Stimulated activated naive CD8-positive, alpha-beta T cell treated with anti-CD3 and anti-CD28 coated beads, Interleukin-15, Interleukin-2, amounts not matched to agents 100 U/mL and 50 U/mL, for 24 hours (primary cell): ENCODE measurements at regions not wholly inside any gene's neighbourhood (a gene's known extent, or its start where the extent isn't known, plus 50 kb on each side); places are given as distances from the start of the nearest gene placed in this dataset.
"Not testable (repeated sequence)": the region's sequence is repeated elsewhere in the genome, so short reads cannot be mapped to it uniquely, and the experiment has no call there.

ENCODE experiments used
- ATAC-seq: fragments of 150-1000 bp; cut with Tn5 transposase; one replicate; pipeline ENCODE4 v1.10.0; 2021
- DNase-seq: peaks from one replicate; pipeline ENCODE4 v3.0.0; 2021

- ATAC-seq (no peak), DNase-seq (no peak)
Measured at GRCh38 chr6:25157842-25158241, 121.3 kb upstream of the CARMIL1 start.

DNA sequence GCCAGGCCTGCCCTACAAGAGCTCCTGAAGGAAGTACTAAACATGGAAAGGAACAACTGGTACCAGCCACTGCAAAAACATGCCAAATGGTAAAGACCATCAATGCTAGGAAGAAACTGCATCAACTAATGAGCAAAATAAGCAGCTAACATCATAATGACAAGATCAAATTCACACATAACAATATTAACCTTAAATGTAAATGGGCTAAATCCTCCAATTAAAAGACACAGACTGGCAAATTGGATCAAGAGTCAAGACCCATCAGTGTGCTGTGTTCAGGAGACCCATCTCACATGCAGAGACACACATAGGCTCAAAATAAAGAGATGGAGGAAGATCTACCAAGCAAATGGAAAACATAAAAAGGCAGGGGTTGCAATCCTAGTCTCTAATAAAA lies 119.0 kb upstream of the CARMIL1 start:
- DNase-seq, ATAC-seq: not testable (repeated sequence)

DNA sequence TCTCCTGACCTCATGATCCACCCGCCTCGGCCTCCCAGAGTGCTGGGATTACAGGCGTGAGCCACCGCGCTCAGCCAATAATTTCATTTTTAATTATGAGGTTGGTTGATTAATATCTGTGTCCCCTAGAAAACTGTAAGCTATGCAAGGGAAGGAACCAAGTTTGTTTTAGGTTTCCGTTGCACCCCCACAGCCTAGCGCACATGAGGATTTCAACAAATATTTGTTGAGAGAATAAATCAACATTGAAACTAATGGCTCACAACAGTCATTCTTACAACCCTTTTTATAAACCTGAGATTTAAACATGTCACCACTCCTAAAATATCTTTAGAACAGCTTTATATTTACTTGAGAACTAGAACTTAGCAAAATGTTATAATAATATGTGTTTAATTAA lies 114.0 kb upstream of the CARMIL1 start:
- no peak for DNase-seq
- ATAC-seq: no peak

- ATAC-seq (no peak), DNase-seq (no peak)
Measured at GRCh38 chr6:25165800-25166199, 113.4 kb upstream of the CARMIL1 start.

DNA sequence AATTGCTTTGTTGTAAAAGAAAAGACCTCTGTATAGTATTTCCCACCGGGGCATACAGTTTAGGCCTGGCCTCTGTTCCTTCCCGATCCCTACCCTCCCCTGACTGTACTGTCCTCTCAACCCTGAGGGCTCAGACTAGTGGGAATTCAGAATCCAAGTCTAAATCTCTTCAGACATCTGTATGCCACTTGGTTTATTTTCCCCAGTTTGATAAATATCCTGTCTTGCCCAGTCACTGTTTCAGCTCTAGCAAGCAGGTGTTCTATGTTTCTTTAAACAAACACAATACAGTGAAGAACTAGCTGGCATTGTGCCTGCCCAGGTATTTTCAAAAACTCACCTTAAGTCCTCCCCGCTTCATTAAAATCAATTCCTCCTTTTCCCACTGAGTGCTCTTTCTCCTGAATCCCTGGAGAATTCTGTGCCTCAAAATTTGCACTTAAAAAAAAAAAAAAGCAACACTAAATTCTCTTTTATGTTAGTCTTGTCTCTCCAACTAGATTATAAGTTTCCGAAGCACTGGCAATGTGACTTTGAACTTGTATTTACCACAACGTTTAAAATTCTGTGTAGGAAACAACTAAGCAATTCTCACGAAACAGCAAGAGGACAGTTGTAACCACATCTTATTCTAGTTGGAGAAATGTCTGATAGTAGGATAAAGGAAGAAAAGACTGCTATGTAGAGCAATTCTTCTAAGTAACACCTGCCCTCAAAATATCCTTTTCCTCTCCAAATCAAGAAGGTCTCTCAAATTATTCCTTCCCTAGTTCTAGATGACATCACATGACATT lies 112.0 kb upstream of the CARMIL1 start:
- ATAC-seq: no peak

DNA sequence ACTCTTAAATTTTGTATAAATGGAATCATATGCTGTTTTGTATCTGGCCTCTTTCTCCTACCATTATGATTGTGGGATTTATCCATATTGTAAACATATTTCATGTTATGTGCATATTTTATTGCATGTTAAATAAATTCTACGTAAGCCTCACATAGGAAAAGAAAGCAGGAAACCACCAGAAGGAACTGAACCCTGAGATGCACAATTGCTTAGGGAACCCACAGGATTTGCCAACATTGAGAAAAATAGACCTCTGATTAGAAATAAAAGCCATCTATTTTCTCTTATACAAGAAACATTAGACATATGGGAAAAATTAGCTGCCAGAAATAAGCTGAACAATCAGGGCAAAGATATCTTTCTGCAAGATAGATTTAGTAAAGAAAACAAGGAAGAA lies 111.2 kb upstream of the CARMIL1 start:
- DNase-seq (no peak), ATAC-seq (no peak)

More for the DNA sequence above, 112.0 kb upstream of the CARMIL1 start:
- no peak for DNase-seq

GRCh38 chr6:25168637-25169036 lies 110.5 kb upstream of the CARMIL1 start:
- DNase-seq (no peak), ATAC-seq (no peak)

- DNase-seq (no peak), ATAC-seq (no peak)
Measured at GRCh38 chr6:25169553-25169952, 109.6 kb upstream of the CARMIL1 start.

DNA sequence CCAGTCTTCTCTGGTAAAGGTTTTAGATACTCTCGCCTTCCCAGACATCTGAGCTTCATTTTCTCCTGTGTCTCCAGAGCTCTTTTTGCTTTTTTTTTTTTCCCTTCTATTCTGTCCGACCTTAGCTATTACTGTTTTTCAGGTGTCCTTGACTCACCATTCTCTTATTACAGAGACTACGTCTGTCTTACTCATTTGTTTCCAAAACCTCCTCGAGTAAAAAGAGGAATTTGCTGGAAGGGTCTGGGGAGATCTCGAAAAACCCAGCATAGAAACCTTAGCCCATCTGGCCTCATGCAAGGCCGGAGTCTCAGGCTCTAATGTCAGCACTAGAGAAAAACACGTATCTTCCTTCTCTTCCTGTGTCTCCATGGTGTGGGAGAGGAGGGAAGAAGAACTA lies 109.2 kb upstream of the CARMIL1 start:
- ATAC-seq: no peak

GRCh38 chr6:25170640-25171039 lies 108.5 kb upstream of the CARMIL1 start:
- ATAC-seq (no peak), DNase-seq (no peak)

More for the DNA sequence above, 109.2 kb upstream of the CARMIL1 start:
- DNase-seq: no peak

- ATAC-seq (no peak), DNase-seq (no peak)
Measured at GRCh38 chr6:25171301-25171700, 107.9 kb upstream of the CARMIL1 start.

- no peak for DNase-seq
- no peak for ATAC-seq
Measured at GRCh38 chr6:25172819-25173218, 106.4 kb upstream of the CARMIL1 start.

GRCh38 chr6:25173246-25173645 lies 105.9 kb upstream of the CARMIL1 start:
- ATAC-seq (no peak), DNase-seq (no peak)

- ATAC-seq (peak; percentile 30), DNase-seq (no peak)
Measured at GRCh38 chr6:25173951-25174474, 105.2 kb upstream of the CARMIL1 start.

DNA sequence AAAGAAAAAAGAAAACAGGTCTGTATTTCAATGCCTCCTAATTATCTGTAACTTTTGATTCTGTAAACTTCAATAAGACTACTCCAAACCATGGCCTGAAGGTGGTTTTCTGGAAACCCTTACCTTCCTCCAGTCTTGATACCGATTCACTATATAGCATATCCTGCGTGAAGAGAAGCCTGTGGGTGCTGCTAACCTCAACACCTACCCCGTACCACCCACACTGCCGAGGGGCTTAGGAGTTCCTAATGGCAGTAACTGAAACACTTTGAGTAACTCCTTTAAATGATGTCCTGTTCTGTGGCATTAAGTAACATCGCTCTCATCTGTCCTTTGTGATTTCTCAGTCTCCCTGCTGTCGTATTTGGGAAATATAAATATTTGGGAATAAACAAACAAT lies 104.5 kb upstream of the CARMIL1 start:
- DNase-seq: no peak
- peak; percentile 33 for ATAC-seq

DNA sequence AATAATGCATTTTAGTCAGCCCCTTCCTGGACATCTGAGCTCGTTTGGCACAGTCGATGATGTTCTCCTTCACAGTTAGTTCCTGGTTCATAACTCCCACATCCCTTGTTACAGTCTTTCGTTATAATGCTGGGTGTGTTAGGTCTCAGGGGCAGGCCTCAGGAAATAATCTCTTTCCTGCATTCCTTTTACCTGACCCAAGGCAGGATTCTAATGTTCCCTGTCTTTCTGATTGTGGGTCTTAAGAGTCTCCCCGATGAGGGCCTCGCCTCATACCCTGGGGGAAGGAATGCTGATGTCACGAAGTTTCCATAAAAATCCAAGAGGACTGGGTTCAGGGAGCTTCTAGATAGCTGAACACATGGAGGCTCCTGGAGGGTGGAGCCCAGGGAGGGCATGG lies 104.0 kb upstream of the CARMIL1 start:
- ATAC-seq: no peak

GRCh38 chr6:25175681-25176080 lies 103.5 kb upstream of the CARMIL1 start:
- ATAC-seq: no peak
- DNase-seq: no peak

More for the DNA sequence above, 104.0 kb upstream of the CARMIL1 start:
- DNase-seq: no peak

DNA sequence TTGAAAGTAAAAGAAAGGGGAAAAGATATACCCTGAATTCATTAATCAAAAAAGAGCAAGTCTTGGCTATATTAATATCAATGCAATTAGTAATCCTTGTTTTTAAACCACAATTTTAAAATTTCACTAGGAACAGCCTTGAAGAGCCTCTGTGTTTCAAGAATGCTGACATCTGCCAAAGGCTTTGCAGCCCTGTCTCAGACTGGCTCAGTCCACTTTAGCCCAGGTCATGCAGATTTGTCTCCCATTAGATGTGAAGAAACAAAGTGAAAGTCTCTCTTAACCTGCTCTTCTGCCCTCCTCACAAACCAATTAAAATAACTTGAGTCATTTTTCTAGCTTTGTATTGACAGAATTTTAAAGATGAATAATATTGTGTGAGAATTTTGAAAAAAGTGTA lies 102.7 kb upstream of the CARMIL1 start:
- ATAC-seq: no peak
- no peak for DNase-seq

DNA sequence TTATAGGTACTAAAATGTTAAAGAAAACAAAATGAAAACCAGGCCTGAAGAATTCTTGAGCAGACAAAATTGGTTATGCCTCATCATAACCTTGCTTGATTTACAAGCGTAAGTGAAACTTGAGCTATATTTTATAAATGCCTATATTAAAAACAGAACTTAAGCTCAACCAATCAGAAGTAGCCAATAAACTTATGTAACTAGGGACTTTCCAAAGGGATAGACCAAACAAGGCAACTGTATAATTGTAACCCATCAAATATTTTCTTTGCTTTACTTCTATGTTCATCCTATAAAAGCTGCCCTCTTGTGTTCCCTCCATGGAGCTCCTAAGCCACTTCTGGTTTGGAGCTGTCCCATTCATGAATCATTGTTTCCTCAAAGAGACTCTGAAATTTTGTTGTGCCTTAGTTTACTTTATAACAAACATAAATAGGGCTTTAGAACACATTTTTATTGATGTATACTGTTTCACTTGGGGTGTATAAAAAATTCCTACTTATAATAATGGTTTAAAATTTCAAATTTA lies 101.6 kb upstream of the CARMIL1 start:
- DNase-seq (no peak), ATAC-seq (no peak)

GRCh38 chr6:25178336-25179035 lies 100.7 kb upstream of the CARMIL1 start:
- DNase-seq (no peak), ATAC-seq (no peak)

DNA sequence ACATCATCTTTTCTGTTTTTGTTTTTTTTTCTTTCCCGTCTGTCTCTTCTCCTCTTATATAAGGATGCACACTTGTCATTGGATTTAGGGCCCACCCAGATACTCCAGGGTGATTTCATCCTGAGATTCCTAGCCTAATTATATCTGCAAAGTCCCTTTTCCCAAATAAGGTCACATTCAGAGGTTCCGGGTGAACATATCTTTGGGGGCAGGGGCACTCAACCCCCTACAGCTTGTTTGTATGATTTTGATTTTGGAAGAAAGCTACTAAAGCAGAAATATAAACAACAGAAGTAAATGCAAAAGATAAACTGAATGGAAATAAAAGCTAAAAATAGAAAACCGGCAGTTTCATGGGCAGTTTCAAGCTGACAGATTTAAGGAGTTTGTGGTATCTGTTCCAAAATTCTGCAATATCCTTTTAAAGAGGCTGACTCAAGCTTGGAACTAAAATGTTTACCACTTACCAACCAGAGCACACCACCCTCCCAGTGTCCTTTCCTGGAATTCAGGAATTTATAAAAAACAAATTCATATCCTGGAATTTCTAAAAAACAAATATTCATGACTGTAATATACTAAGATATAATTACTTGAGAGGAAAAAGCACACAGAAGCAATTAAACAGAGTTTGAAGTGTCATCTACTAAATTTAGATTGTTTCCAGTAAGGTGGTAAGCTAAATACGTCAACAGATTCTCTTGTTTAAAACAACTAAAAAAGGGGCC lies 100.0 kb upstream of the CARMIL1 start:
- ATAC-seq: no peak
- no peak for DNase-seq

- ATAC-seq: no peak
- no peak for DNase-seq
Measured at GRCh38 chr6:25180630-25181349, 98.4 kb upstream of the CARMIL1 start.
